K562 (cell line): ENCODE measurements at regions not wholly inside any gene's neighbourhood (a gene's known extent, or its start where the extent isn't known, plus 50 kb on each side); places are given as distances from the start of the nearest gene placed in this dataset.

Experiments used
- CTCF ChIP-seq, 3 experiments: IDR thresholded peaks in 2 of 3; conservative IDR thresholded peaks in 1 of 3; 2 replicates each; pipeline ENCODE4 v1.5.1; 2011 to 2012; ENCODE audit warnings: low read length in 3 of 3, mild to moderate bottlenecking in 3 of 3, control low read depth in 2 of 3, improper control_type of control experiment in 1 of 3, inconsistent platforms in 1 of 3, low read depth in 1 of 3, mixed read lengths in 1 of 3, moderate library complexity in 1 of 3; ENCODE audit not compliant: insufficient read depth in 2 of 3
- PHF8 ChIP-seq: fragments of 200-600 bp; sonication (generic); IDR thresholded peaks from 2 replicates; pipeline ENCODE4 v1.6.1; 2012; ENCODE audit warnings: mixed run types, mild to moderate bottlenecking, inconsistent platforms, low read length, moderate library complexity, borderline replicate concordance
- RBM39 ChIP-seq: fragments of 200-400 bp; formaldehyde crosslinking; optimal IDR thresholded peaks from 2 replicates; pipeline ENCODE3; 2018; ENCODE audit warnings: low read depth, low read length
- RFX1 ChIP-seq: fragments of 450-650 bp; IDR thresholded peaks from 2 replicates; pipeline ENCODE4 v1.6.1; 2016; ENCODE audit warnings: mild to moderate bottlenecking, moderate library complexity
- TSC22D4 ChIP-seq: fragments of 450-650 bp; IDR thresholded peaks from 2 replicates; pipeline ENCODE4 v1.6.1; 2016; ENCODE audit warnings: missing genetic modification characterization, missing biosample characterization, control low read depth
- XRCC5 ChIP-seq: fragments of 200-400 bp; formaldehyde crosslinking; IDR thresholded peaks from 2 replicates; pipeline ENCODE4 v1.6.1; 2017; ENCODE audit warnings: low read depth, mild to moderate bottlenecking, low read length
- ZBTB33 ChIP-seq: sonication (generic); formaldehyde crosslinking; IDR thresholded peaks from 2 replicates; pipeline ENCODE4 v1.8.1; 2023; ENCODE audit warnings: mild to moderate bottlenecking, missing genetic modification reagents

DNA sequence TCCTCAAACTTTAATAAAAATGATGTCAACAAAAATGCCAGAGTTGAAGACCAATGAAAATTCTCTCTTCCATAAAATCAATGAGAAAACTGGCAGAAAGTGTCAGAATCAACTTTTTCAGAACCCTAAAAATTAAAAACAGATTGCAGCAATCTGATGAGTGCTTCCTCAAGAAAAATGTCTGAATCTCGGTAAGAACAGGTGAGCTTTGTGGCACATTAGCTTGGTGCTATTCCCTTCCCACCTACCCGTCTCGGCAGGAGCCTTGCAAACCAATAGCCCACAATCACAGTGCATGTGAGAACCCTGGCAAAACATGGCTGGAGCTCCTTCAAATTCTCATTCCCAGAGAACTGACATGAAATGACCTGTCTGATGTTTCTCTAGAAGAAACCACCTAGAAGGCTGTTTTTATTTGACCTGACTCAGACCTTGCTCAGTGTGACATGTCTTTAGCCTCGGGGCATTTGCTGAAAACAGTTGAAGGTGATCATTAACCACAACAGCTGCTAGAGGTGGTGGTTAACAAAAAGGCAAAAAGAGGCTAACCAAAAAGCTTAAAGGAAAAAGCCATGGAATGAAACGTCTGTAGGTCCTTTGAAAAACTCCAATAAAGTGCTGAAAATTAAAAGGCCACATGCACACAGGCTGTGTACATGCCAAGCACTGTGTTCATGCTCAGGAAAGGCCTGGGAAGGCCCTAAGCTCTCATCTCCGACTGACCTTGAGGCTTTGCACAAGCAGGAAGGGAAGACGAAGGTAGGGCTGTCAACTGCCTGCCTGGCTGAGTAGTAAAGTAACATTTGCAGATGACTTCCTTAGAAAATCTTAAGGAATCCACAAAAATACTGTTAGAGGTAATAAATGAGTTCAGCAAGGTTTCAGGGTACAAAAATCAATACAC lies 253.0 kb upstream of the NSMCE3 start:
- TF ChIP-seq CTCF (IDR thresholded peaks at IDR 0.05 in 2 of 3, conservative IDR thresholded peaks at IDR 0.05 in 1 of 3; ENCODE audit: insufficient read depth in 2 of 3, low read depth in 1 of 3, low read length in 3 of 3) (no peak), ZBTB33 (no peak), TSC22D4 (tag) (no peak), XRCC5 (no peak), RFX1 (no peak), PHF8 (no peak), RBM39 (no peak)
